H1 (cell line): ENCODE measurements at regions not wholly inside any gene's neighbourhood (a gene's known extent, or its start where the extent isn't known, plus 50 kb on each side); places are given as distances from the start of the nearest gene placed in this dataset.

Experiments used
- CTCF ChIA-PET: fragments of 300-600 bp; sonication (Branson Sonifier 250); formaldehyde crosslinking; loops from one replicate; lab custom pipeline; 2021; ENCODE audit not compliant: partially characterized antibody; lab: Charles Lee
- POLR2A ChIA-PET: fragments of 300-600 bp; sonication (Branson Sonifier 250); formaldehyde crosslinking; loops from one replicate; lab custom pipeline; 2021; ENCODE audit warnings: inconsistent platforms; ENCODE audit not compliant: partially characterized antibody; lab: Charles Lee
- DNase-seq, 2 experiments: peaks; one replicate each; pipeline versions ENCODE4 v3.0.0 to v3.0.0-alpha.2; 2010 to 2022; ENCODE audit warnings: low spot score in 2 of 2, low read depth in 1 of 2, mixed read lengths in 1 of 2
- FAIRE-seq: peaks from 2 replicates; lab custom pipeline; 2011; peaks lifted over from hg19 to GRCh38; lab: Jason Lieb, UNC
- H2AFZ ChIP-seq: 2 replicates; pipeline ENCODE4 v1.8.1; 2012; ENCODE audit warnings: low read length, inconsistent platforms
- H2AK5ac ChIP-seq: 2 replicates; pipeline ENCODE4 v1.6.1; 2013; ENCODE audit warnings: low read depth, low read length
- H2BK120ac ChIP-seq: replicated peaks from 2 replicates; pipeline ENCODE3; 2013; ENCODE audit warnings: low read depth, low read length, inconsistent platforms
- H2BK12ac ChIP-seq: 2 replicates; pipeline ENCODE4 v1.6.1; 2013; ENCODE audit warnings: low read depth, low read length
- H2BK15ac ChIP-seq: 2 replicates; pipeline ENCODE4 v1.6.1; 2013; ENCODE audit warnings: low read length
- H2BK20ac ChIP-seq: 2 replicates; pipeline ENCODE4 v1.6.1; 2013; ENCODE audit warnings: low read length
- H2BK5ac ChIP-seq: 2 replicates; pipeline ENCODE4 v1.6.1; 2013; ENCODE audit warnings: low read depth, low read length
- H3K14ac ChIP-seq: 2 replicates; pipeline ENCODE4 v1.6.1; 2013; ENCODE audit warnings: inconsistent platforms; ENCODE audit not compliant: insufficient read length
- H3K18ac ChIP-seq: 2 replicates; pipeline ENCODE4 v1.6.1; 2013; ENCODE audit warnings: low read length; ENCODE audit errors: extremely low read depth
- H3K23ac ChIP-seq: 2 replicates; pipeline ENCODE4 v1.6.1; 2013; ENCODE audit warnings: inconsistent platforms; ENCODE audit not compliant: insufficient read length
- H3K23me2 ChIP-seq: 2 replicates; pipeline ENCODE4 v1.6.1; 2013; ENCODE audit warnings: low read depth, low read length
- H3K27ac ChIP-seq: 2 replicates; pipeline ENCODE4 v1.6.1; 2011; ENCODE audit warnings: low read depth, low read length, inconsistent platforms
- H3K27me3 ChIP-seq, 4 experiments: replicated peaks in 1 of 4; 1 replicate in 1 of 4; 2 replicates in 3 of 4; pipeline versions ENCODE4 v1.6.1 to v1.8.1; 2011 to 2013; ENCODE audit warnings: low read length in 3 of 4, mild to moderate bottlenecking in 3 of 4, inconsistent platforms in 2 of 4, mixed read lengths in 2 of 4, moderate library complexity in 1 of 4; ENCODE audit not compliant: control insufficient read depth in 3 of 4, insufficient read depth in 3 of 4; ENCODE audit errors: extremely low read depth in 1 of 4
- H3K36me3 ChIP-seq, 4 experiments: 2 replicates each; pipeline versions ENCODE4 v1.6.1 to v1.8.1; 2011 to 2013; ENCODE audit warnings: mild to moderate bottlenecking in 4 of 4, low read length in 3 of 4, moderate library complexity in 2 of 4, control low read depth in 1 of 4, inconsistent platforms in 1 of 4; ENCODE audit not compliant: insufficient read depth in 4 of 4, control insufficient read depth in 2 of 4
- H3K4ac ChIP-seq: replicated peaks from 2 replicates; pipeline ENCODE3; 2013; ENCODE audit warnings: low read length, low read depth, mixed read lengths, inconsistent platforms; ENCODE audit not compliant: insufficient read length
- H3K4me1 ChIP-seq, 4 experiments: replicated peaks in 1 of 4; 1 replicate in 1 of 4; 2 replicates in 3 of 4; pipeline versions ENCODE4 v1.6.1 to v1.8.1; 2011 to 2013; ENCODE audit warnings: low read length in 3 of 4, inconsistent platforms in 2 of 4, mixed read lengths in 1 of 4; ENCODE audit not compliant: insufficient read depth in 4 of 4, control insufficient read depth in 3 of 4
- H3K4me2 ChIP-seq, 2 experiments: 2 replicates each; pipeline versions ENCODE4 v1.6.1 to v1.8.1; 2011 to 2013; ENCODE audit warnings: low read depth in 2 of 2, low read length in 2 of 2, control low read depth in 1 of 2, inconsistent platforms in 1 of 2, mild to moderate bottlenecking in 1 of 2; ENCODE audit not compliant: insufficient read depth in 1 of 2
- H3K4me3 ChIP-seq, 4 experiments: fragments of 200-600, 300-600 bp in 1 of 4; sonication (generic), shearing (Covaris generic), sonication (Bioruptor Twin) in 1 of 4; 2 replicates each; pipeline versions ENCODE4 v1.5.1 to v1.8.1; 2011 to 2016; ENCODE audit warnings: low read length in 4 of 4, low read depth in 3 of 4, control low read depth in 2 of 4, inconsistent platforms in 2 of 4, mild to moderate bottlenecking in 2 of 4, mixed read lengths in 1 of 4, moderate library complexity in 1 of 4; ENCODE audit not compliant: insufficient read depth in 2 of 4; ENCODE audit errors: extremely low read depth in 1 of 4
- H3K56ac ChIP-seq: replicated peaks from 2 replicates; pipeline ENCODE3; 2013; ENCODE audit warnings: low read depth, mild to moderate bottlenecking, mixed read lengths, low read length, inconsistent platforms; ENCODE audit not compliant: insufficient read length
- H3K79me1 ChIP-seq: 2 replicates; pipeline ENCODE4 v1.6.1; 2013; ENCODE audit warnings: low read depth, low read length, control low read depth
- H3K79me2 ChIP-seq, 2 experiments: 2 replicates each; pipeline versions ENCODE4 v1.6.1 to v1.8.1; 2012 to 2013; ENCODE audit warnings: low read length in 2 of 2, mild to moderate bottlenecking in 2 of 2, inconsistent platforms in 1 of 2; ENCODE audit not compliant: insufficient read depth in 2 of 2, control insufficient read depth in 1 of 2
- H3K9ac ChIP-seq, 4 experiments: replicated peaks in 1 of 4; 1 replicate in 1 of 4; 2 replicates in 3 of 4; pipeline versions ENCODE4 v1.6.1 to v1.8.1; 2011 to 2013; ENCODE audit warnings: low read depth in 3 of 4, low read length in 3 of 4, control low read depth in 2 of 4, mild to moderate bottlenecking in 2 of 4, moderate library complexity in 2 of 4, inconsistent platforms in 1 of 4; ENCODE audit errors: extremely low read depth in 1 of 4
- H3K9me3 ChIP-seq, 2 experiments: 2 replicates each; pipeline versions ENCODE4 v1.6.1 to v1.8.1; 2012 to 2013; ENCODE audit warnings: mild to moderate bottlenecking in 2 of 2, moderate library complexity in 2 of 2, control low read depth in 1 of 2, inconsistent platforms in 1 of 2, low read depth in 1 of 2, low read length in 1 of 2, mixed read lengths in 1 of 2; ENCODE audit not compliant: insufficient read depth in 2 of 2
- H4K20me1 ChIP-seq, 2 experiments: replicated peaks in 1 of 2; 2 replicates each; pipeline versions ENCODE3 to v1.8.1; 2011 to 2013; ENCODE audit warnings: inconsistent platforms in 2 of 2, low read length in 2 of 2, mild to moderate bottlenecking in 1 of 2; ENCODE audit not compliant: insufficient read depth in 2 of 2, control insufficient read depth in 1 of 2
- H4K5ac ChIP-seq: 2 replicates; pipeline ENCODE4 v1.6.1; 2013; ENCODE audit warnings: low read length, low read depth, mixed read lengths, inconsistent platforms; ENCODE audit not compliant: insufficient read length
- H4K8ac ChIP-seq: 2 replicates; pipeline ENCODE4 v1.8.0; 2013; ENCODE audit warnings: mild to moderate bottlenecking, moderate library complexity, low read length, inconsistent platforms; ENCODE audit not compliant: insufficient read depth; ENCODE audit errors: extremely low read depth
- H4K91ac ChIP-seq: replicated peaks from 2 replicates; pipeline ENCODE3; 2013; ENCODE audit warnings: low read length, mixed read lengths, inconsistent platforms; ENCODE audit not compliant: insufficient read length
- CBX5 ChIP-seq: fragments of 300-800, 300-1000 bp; sonication (generic); IDR thresholded peaks from 2 replicates; pipeline ENCODE4 v1.7.1; 2016; ENCODE audit warnings: antibody characterized with exemption, low read length, low read depth
- CBX8 ChIP-seq: fragments of 300-800, 300-1000 bp; sonication (generic); IDR thresholded peaks from 2 replicates; pipeline ENCODE4 v1.7.1; 2016; ENCODE audit warnings: low read depth, low read length, borderline replicate concordance
- CEBPB ChIP-seq: IDR thresholded peaks from 2 replicates; pipeline ENCODE4 v1.6.1; 2012; ENCODE audit warnings: low read depth, low read length
- EP300 ChIP-seq, 2 experiments: IDR thresholded peaks; 1 replicate in 1 of 2; 2 replicates in 1 of 2; pipeline ENCODE4 v1.6.1; 2011 to 2012; ENCODE audit warnings: low read depth in 2 of 2, low read length in 2 of 2, mild to moderate bottlenecking in 2 of 2, borderline replicate concordance in 1 of 2, inconsistent platforms in 1 of 2, moderate library complexity in 1 of 2
- JUND ChIP-seq: IDR thresholded peaks from 2 replicates; pipeline ENCODE4 v1.6.1; 2011; ENCODE audit warnings: mild to moderate bottlenecking, improper control_type of control experiment, low read length
- KDM4A ChIP-seq: IDR thresholded peaks from one replicate; pipeline ENCODE4 v1.7.1; 2012; ENCODE audit warnings: low read depth, mild to moderate bottlenecking, moderate library complexity, low read length, inconsistent platforms; ENCODE audit not compliant: severe bottlenecking
- POU5F1 ChIP-seq: IDR thresholded peaks from 2 replicates; pipeline ENCODE4 v1.6.1; 2011; ENCODE audit warnings: low read depth, mild to moderate bottlenecking, low read length, moderate library complexity
- RFX5 ChIP-seq: IDR thresholded peaks from 2 replicates; pipeline ENCODE4 v1.6.1; 2011; ENCODE audit warnings: low read depth, low read length, improper control_type of control experiment, borderline replicate concordance
- RNF2 ChIP-seq: fragments of 200-900, 300-1000 bp; sonication (generic); IDR thresholded peaks from 2 replicates; pipeline ENCODE4 v1.7.1; 2016; ENCODE audit warnings: borderline replicate concordance, low read depth, mild to moderate bottlenecking, antibody characterized with exemption, low read length; ENCODE audit not compliant: poor library complexity, severe bottlenecking; ENCODE audit errors: missing control alignments
- TAF1 ChIP-seq: IDR thresholded peaks from 2 replicates; pipeline ENCODE4 v1.6.1; 2011; ENCODE audit warnings: mild to moderate bottlenecking, low read depth, low read length
- WGBS, 2 experiments: shearing (Covaris generic) in 1 of 2; methylation state at CpG; one replicate each; pipeline versions ENCODE4 v1.1.6 to v1.1.7; 2013 to 2015; ENCODE audit warnings: low lambda C conversion rate in 2 of 2, mixed read lengths in 2 of 2, inconsistent platforms in 1 of 2, low coverage in 1 of 2, missing lambda C conversion rate in 1 of 2; ENCODE audit not compliant: insufficient replicate concordance in 2 of 2, insufficient coverage in 1 of 2, insufficient read length in 1 of 2; ENCODE audit errors: extremely low coverage in 1 of 2, missing lambda C conversion rate in 1 of 2; 5-methylcytosine and 5-hydroxymethylcytosine counted together

- H2BK120ac ChIP-seq, result no peak overlapping the region
- no peak overlapping the region for H4K91ac ChIP-seq
- ChIA-PET CTCF (no interaction called here), POLR2A (no interaction called here)
- H3K4ac ChIP-seq, result no peak overlapping the region
- no peak overlapping the region for H2BK20ac ChIP-seq
- H3K18ac ChIP-seq, result no peak overlapping the region
- H3K79me2 ChIP-seq, result no peaks in the 10 kb centered on the region
- WGBS, 2 experiments, result 86% methylated on average over 3 of the region's 3 CpGs; no CpG with 5 or more reads in 1 of the 2 experiments
- no peak overlapping the region for H3K4me3 ChIP-seq
- no peak overlapping the region for H2AFZ ChIP-seq
- H2BK15ac ChIP-seq, result no peak overlapping the region
- FAIRE-seq (no peak), DNase-seq (no peak)
- H3K27ac ChIP-seq, result no peak overlapping the region
- H4K5ac ChIP-seq, result no peak overlapping the region
- H3K79me1 ChIP-seq, result no peaks in the 10 kb centered on the region
- no peaks in the 10 kb centered on the region for H3K9me3 ChIP-seq
- H3K4me2 ChIP-seq, result no peak overlapping the region
- TF ChIP-seq RNF2 (no peak), POU5F1 (no peak), EP300 (IDR thresholded peaks at IDR 0.05; ENCODE audit: borderline replicate concordance in 1 of 2, low read depth in 2 of 2, low read length in 2 of 2) (no peak), KDM4A (no peak), CEBPB (no peak), CBX8 (no peak), JUND (no peak), TAF1 (no peak), RFX5 (no peak), CBX5 (no peak)
- no peak overlapping the region for H4K8ac ChIP-seq
- no peak overlapping the region for H3K14ac ChIP-seq
- no peak overlapping the region for H2BK5ac ChIP-seq
- no peak overlapping the region for H3K23ac ChIP-seq
- no peaks in the 10 kb centered on the region for H4K20me1 ChIP-seq
- no peaks in the 10 kb centered on the region for H3K23me2 ChIP-seq
- H3K4me1 ChIP-seq, result no peaks in the 10 kb centered on the region
- no peak overlapping the region for H3K9ac ChIP-seq
- no peak overlapping the region for H2AK5ac ChIP-seq
- H3K27me3 ChIP-seq, result peaks cover 0 to 1% (median 0%) of the 10 kb centered on the region in 4 experiments; a peak in 3 of 7 replicates
- no peak overlapping the region for H3K56ac ChIP-seq
- no peak overlapping the region for H2BK12ac ChIP-seq
- H3K36me3 ChIP-seq, result no peaks in the 10 kb centered on the region
Measured at GRCh38 chr10:90993340-90993739, 72.5 kb upstream of the ANKRD1 start.
